SK-N-SH (cell line): ENCODE measurements at regions not wholly inside any gene's neighbourhood (a gene's known extent, or its start where the extent isn't known, plus 50 kb on each side); places are given as distances from the start of the nearest gene placed in this dataset.
"Not testable (repeated sequence)": the region's sequence is repeated elsewhere in the genome, so short reads cannot be mapped to it uniquely, and the experiment has no call there.

Source experiments
- CHD2 ChIP-seq: fragments of 150-350 bp; IDR thresholded peaks from 2 replicates; pipeline ENCODE4 v1.6.1; 2018; ENCODE audit warnings: low read length; ENCODE audit not compliant: partially characterized antibody
- EZH2phosphoT487 ChIP-seq: fragments of 200-600 bp; sonication (generic); IDR thresholded peaks from 2 replicates; pipeline ENCODE4 v1.6.1; 2017; ENCODE audit warnings: low read depth, mixed run types, mild to moderate bottlenecking, antibody characterized with exemption, moderate library complexity, borderline replicate concordance
- RAD21 ChIP-seq: IDR thresholded peaks from 2 replicates; pipeline ENCODE4 v1.6.1; 2012; ENCODE audit warnings: mild to moderate bottlenecking, low read length
- TF ChIP-seq, protein P1 (sequence below): IDR thresholded peaks from 2 replicates; pipeline ENCODE4 v1.4.0; 2012; ENCODE audit warnings: low read depth
- TF ChIP-seq, protein P2 (sequence below): fragments of 200-600 bp; sonication (generic); IDR thresholded peaks from 2 replicates; pipeline ENCODE4 v1.6.1; 2017; ENCODE audit warnings: antibody characterized with exemption, mild to moderate bottlenecking, moderate library complexity

DNA sequence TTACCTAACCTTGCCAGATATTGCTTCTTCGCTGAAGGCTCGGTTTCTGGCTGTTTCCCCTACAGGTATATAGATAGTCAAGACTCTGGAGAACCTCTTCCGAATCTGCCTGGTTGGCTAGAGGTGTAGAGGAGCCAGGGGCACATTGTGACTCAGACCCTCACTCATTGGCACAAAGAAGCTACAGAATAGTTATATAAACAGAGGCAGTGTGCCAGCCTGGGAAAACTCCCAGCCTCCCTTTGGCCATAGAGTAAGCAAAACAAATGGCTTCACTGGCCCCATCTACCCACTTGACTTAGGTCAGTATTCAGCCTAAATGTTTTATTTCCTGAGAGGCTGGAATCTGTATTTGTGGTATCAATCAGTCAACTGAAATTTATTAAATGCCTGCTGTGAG is 72.0 kb upstream of the IKBKE start:
- TF ChIP-seq, protein P1, sequence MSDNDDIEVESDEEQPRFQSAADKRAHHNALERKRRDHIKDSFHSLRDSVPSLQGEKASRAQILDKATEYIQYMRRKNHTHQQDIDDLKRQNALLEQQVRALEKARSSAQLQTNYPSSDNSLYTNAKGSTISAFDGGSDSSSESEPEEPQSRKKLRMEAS = not testable (repeated sequence)
- TF ChIP-seq EZH2phosphoT487, CHD2, RAD21: not testable (repeated sequence)
- TF ChIP-seq, protein P2, sequence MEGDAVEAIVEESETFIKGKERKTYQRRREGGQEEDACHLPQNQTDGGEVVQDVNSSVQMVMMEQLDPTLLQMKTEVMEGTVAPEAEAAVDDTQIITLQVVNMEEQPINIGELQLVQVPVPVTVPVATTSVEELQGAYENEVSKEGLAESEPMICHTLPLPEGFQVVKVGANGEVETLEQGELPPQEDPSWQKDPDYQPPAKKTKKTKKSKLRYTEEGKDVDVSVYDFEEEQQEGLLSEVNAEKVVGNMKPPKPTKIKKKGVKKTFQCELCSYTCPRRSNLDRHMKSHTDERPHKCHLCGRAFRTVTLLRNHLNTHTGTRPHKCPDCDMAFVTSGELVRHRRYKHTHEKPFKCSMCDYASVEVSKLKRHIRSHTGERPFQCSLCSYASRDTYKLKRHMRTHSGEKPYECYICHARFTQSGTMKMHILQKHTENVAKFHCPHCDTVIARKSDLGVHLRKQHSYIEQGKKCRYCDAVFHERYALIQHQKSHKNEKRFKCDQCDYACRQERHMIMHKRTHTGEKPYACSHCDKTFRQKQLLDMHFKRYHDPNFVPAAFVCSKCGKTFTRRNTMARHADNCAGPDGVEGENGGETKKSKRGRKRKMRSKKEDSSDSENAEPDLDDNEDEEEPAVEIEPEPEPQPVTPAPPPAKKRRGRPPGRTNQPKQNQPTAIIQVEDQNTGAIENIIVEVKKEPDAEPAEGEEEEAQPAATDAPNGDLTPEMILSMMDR = not testable (repeated sequence)
